ENCODE measurements at regions not wholly inside any gene's neighbourhood (a gene's known extent, or its start where the extent isn't known, plus 50 kb on each side); places are given as distances from the start of the nearest gene placed in this dataset.
"Not testable (repeated sequence)": the region's sequence is repeated elsewhere in the genome, so short reads cannot be mapped to it uniquely, and the experiment has no call there.

DNA sequence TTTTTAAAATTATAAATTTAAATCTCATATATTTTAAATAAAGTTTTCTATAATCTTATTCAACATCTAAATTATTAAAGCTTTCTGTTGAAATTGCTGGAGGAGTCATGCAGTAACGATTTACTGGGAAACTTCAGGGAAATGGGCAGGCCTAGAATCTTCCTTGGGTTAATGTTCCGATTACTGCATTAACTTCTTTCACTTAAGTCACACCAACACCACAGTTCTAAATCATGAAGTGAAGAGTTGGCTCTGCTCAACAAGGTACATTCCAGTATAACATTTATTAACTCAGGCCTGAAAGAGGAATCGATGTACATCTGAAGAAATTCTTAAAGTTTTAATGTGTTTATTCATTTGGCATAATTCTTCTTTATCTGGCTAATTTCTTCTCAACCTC is 244.3 kb downstream of the CCER1 start:
- TF ChIP-seq, protein P1, sequence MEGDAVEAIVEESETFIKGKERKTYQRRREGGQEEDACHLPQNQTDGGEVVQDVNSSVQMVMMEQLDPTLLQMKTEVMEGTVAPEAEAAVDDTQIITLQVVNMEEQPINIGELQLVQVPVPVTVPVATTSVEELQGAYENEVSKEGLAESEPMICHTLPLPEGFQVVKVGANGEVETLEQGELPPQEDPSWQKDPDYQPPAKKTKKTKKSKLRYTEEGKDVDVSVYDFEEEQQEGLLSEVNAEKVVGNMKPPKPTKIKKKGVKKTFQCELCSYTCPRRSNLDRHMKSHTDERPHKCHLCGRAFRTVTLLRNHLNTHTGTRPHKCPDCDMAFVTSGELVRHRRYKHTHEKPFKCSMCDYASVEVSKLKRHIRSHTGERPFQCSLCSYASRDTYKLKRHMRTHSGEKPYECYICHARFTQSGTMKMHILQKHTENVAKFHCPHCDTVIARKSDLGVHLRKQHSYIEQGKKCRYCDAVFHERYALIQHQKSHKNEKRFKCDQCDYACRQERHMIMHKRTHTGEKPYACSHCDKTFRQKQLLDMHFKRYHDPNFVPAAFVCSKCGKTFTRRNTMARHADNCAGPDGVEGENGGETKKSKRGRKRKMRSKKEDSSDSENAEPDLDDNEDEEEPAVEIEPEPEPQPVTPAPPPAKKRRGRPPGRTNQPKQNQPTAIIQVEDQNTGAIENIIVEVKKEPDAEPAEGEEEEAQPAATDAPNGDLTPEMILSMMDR (conservative IDR thresholded peaks at IDR 0.05): no peak
- no peak overlapping the region for H3K27ac ChIP-seq

DNA sequence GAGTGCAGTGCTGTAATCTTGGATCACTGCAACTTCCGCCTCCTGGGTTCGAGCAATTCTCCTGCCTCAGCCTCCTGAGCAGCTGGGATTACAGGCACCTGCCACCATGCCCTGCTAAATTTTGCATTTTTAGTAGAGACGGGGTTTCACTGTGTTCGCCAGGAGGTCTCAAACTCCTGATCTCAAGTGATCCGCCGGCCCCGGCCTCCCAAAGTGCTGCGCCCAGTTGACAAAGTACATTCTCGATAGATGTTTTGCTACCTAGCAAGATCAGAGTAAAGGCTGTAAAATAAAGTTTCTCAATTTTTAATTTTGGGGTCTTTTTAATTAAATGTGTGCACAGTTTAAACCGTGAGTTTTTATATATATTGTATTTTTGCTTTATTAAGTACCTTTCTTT is 248.9 kb downstream of the CCER1 start:
- TF ChIP-seq, protein P1 (conservative IDR thresholded peaks at IDR 0.05): no peak
- H3K27ac ChIP-seq: no peak overlapping the region

DNA sequence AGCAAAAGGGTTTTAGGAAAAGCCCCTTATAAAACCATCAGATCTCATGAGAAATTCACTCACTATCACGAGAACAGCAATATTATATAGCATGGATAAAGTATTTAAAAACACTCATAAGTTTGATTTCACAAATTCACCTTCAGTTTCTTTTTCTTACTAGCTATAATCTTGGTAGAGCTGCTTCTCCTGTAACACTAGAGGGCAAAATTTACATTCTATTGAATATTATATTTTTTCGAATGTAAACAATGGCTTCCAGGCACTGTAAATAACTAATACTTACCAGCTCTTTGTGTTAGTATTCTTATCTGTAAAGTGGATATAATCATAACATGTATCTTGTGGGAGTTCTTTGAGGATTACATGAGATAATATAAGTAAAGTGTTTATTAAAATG is 259.6 kb downstream of the CCER1 start:
- TF ChIP-seq, protein P1 (conservative IDR thresholded peaks at IDR 0.05): peak; percentile 70
- no peak overlapping the region for H3K27ac ChIP-seq

DNA sequence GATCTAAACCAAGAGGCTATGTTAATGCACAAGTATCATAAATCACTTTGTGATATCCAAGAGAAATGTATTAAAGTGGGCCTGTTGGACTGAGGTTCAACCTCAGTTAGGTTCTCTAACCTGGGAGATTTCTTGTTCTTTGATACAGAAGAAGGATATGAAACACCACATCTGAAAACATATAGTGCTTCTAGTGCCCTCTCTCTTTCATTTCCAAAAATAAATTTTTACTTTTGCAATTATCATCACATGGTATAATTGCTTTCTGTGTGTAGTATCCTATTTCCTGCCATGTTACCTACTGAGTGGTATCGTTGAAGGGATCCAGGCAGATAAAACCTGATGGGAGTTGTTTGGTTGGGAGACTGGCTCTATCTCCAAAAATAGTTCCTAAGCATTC is 264.9 kb downstream of the CCER1 start:
- no peak overlapping the region for H3K27ac ChIP-seq
- TF ChIP-seq, protein P1 (conservative IDR thresholded peaks at IDR 0.05): 0 out of 2 replicates have a peak, but pooled peaks have one; percentile 13

DNA sequence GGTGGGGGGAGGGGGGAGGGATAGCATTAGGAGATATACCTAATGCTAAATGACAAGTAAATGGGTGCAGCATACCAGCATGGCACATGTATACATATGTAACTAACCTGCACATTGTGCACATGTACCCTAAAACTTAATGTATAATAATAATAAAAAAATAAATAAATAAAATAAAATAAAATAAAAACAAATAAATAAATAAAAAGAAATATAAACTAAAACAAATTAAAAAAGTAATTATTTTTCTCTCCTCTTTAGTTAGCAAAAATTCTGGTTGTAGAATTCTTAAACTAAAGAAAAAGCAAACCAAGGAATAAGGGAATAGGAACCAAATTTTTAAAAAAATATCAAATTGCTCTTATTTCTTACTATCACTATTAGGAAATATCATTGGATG is 267.3 kb downstream of the CCER1 start:
- H3K27ac ChIP-seq: not testable (repeated sequence)

DNA sequence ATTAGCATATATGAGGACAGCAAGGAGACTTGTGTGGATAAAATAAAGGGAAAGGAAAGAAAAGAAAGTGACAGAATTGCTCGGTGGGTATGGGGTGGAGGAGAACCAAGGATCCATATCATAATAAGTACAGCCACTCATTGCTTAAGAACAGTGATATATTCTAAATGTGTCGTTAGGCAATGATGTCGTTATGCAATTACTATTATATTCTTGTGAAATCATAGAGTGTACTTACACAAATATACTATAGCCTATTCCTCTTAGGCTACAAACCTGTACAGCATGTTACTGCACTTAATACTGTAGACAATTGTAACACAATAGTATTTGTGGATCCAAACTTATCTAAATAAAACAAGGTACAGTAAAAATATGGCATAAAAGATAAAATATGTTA is 271.1 kb downstream of the CCER1 start:
- TF ChIP-seq, protein P1 (conservative IDR thresholded peaks at IDR 0.05): no peak
- H3K27ac ChIP-seq: no peak overlapping the region

DNA sequence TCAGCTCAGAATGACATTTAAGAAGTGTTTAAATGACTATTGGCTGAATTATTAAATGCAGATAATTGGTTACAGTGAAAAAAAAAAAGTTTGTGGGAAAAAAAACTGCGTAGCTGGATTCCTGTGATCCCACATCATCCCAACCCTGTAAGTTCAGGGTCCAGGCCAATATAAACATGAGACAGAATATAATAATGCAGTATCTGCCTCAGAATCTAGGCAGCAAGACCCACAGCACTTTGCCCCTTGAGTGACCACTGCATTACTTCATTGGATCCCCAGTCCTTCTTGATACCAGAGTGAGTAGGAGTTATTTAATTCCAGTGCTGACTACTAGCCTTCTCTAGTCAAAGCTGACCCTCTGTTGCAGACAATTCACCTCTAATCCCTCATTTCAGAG is 272.6 kb downstream of the CCER1 start:
- TF ChIP-seq, protein P1 (conservative IDR thresholded peaks at IDR 0.05): no peak
- H3K27ac ChIP-seq: no peak overlapping the region

DNA sequence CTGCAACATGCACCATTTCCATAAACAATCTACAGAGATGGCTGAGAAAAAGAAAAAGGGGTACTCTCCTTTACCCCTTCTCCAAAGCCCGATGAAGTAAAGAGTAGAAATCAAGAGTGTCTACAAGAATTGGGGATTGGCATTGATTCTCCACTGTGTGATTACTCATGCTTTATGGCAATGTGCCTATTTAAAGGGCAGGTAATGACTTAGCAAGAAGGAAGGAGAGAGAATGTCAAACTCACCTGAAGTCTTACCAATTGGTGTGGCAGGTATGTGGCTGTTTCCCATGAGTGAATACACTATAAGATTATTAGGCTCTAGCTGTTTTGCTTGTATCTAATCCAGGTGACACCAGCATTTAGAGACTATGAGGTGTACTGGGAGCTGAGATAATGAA is 275.3 kb downstream of the CCER1 start:
- TF ChIP-seq, protein P1 (conservative IDR thresholded peaks at IDR 0.05): no peak

More for the DNA sequence above, 275.3 kb downstream of the CCER1 start:
- H3K27ac ChIP-seq: no peak overlapping the region

Data from VCaP (cell line).